SK-N-MC (cell line): ENCODE measurements at regions not wholly inside any gene's neighbourhood (a gene's known extent, or its start where the extent isn't known, plus 50 kb on each side); places are given as distances from the start of the nearest gene placed in this dataset.
A peak's percentile ranks its signal among the peaks of the same experiment; 100 is the strongest.

Experiments used
- DNase-seq: peaks from one replicate; pipeline ENCODE4 v3.0.0-alpha.2; 2011; ENCODE audit warnings: low read depth, low spot score
- H3K27ac ChIP-seq: fragments of 200-600 bp; sonication (generic); 2 replicates; pipeline ENCODE4 v1.5.1; 2016; ENCODE audit warnings: mixed run types
- H3K36me3 ChIP-seq: fragments of 200-600 bp; sonication (generic); 2 replicates; pipeline ENCODE4 v1.6.1; 2017; ENCODE audit warnings: antibody characterized with exemption, low read length, mixed read lengths; ENCODE audit not compliant: insufficient read depth
- H3K4me3 ChIP-seq: fragments of 200-600 bp; sonication (generic); 2 replicates; pipeline ENCODE4 v1.5.1; 2016
- H3K9ac ChIP-seq: fragments of 200-600 bp; sonication (generic); 2 replicates; pipeline ENCODE4 v1.8.0; 2017; ENCODE audit warnings: mixed run types, mixed read lengths; ENCODE audit not compliant: insufficient read length
- H3K9me3 ChIP-seq: fragments of 200-600 bp; sonication (generic); 2 replicates; pipeline ENCODE4 v1.6.1; 2017; ENCODE audit warnings: low read depth, mild to moderate bottlenecking, antibody characterized with exemption, low read length, moderate library complexity, mixed read lengths
- EZH2 ChIP-seq: fragments of 200-600 bp; sonication (generic); IDR thresholded peaks from one replicate; pipeline ENCODE4 v1.6.1; 2017; ENCODE audit warnings: antibody characterized with exemption
- FOXP2 ChIP-seq: optimal IDR thresholded peaks from 2 replicates; pipeline ENCODE3; 2011; ENCODE audit warnings: mild to moderate bottlenecking, moderate library complexity; ENCODE audit not compliant: insufficient read depth; ENCODE audit errors: extremely low read length, control extremely low read depth
- POLR2AphosphoS5 ChIP-seq: IDR thresholded peaks from 2 replicates; pipeline ENCODE4 v1.6.1; 2012; ENCODE audit warnings: mild to moderate bottlenecking, low read depth, low read length, borderline replicate concordance

DNA sequence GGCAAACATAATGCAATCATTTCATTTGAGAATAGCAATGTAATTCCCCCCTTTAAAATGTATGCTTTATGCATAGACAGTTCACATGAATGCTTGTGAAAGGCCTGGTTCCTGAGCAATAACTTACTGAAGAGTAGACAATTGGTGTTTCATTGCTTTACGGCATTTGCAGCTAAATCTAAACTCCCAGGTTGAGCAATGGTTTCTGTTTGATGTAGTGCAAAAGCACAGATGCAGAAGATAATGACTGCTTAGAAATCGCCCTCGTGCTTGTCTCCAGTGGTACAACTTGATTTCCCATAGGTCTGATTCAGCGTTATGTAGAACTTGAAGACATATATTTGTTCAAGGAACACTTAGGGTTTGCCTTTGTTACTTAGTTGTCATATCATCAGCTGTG lies 1018.3 kb downstream of the DIAPH3 start:
- no peak for DNase-seq
- Histone ChIP-seq H3K9me3 (no peaks in the 10 kb centered on the region), H3K27ac (no peak overlapping the region), H3K9ac (no peak overlapping the region), H3K4me3 (no peak overlapping the region), H3K36me3 (no peaks in the 10 kb centered on the region)
- TF ChIP-seq FOXP2 (no peak), POLR2AphosphoS5 (no peak), EZH2 (no peak)

DNA sequence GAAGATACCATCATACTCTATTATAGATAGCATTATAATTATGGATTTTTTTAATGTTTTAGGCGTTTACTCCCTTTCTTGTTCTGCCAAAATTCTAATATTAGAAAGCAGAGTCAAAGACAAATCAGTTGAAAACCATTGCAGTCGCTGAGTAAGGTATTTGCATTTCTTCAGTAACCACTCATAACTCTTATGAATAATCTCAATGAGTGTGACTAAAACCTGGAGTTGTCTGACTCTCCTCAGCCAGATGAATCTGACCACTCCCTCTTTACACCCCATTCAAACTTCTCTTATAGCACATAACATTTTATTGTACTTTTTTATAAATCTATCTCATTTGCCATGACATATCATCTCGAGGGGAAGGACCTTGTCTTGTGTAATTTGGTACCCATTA lies 1006.5 kb downstream of the DIAPH3 start:
- Histone ChIP-seq H3K9ac (no peak overlapping the region), H3K4me3 (no peak overlapping the region), H3K27ac (no peak overlapping the region), H3K36me3 (no peaks in the 10 kb centered on the region), H3K9me3 (no peaks in the 10 kb centered on the region)
- TF ChIP-seq EZH2 (no peak), FOXP2 (no peak), POLR2AphosphoS5 (no peak)
- no peak for DNase-seq

GRCh38 chr13:59166174-59166573 lies 997.6 kb downstream of the DIAPH3 start:
- no peaks in the 10 kb centered on the region for H3K36me3 ChIP-seq
- no peak overlapping the region for H3K9ac ChIP-seq
- no peak for DNase-seq
- no peak overlapping the region for H3K4me3 ChIP-seq
- no peak overlapping the region for H3K27ac ChIP-seq
- TF ChIP-seq FOXP2, result no peak
- TF ChIP-seq EZH2, result no peak
- TF ChIP-seq POLR2AphosphoS5, result no peak
- no peaks in the 10 kb centered on the region for H3K9me3 ChIP-seq

DNA sequence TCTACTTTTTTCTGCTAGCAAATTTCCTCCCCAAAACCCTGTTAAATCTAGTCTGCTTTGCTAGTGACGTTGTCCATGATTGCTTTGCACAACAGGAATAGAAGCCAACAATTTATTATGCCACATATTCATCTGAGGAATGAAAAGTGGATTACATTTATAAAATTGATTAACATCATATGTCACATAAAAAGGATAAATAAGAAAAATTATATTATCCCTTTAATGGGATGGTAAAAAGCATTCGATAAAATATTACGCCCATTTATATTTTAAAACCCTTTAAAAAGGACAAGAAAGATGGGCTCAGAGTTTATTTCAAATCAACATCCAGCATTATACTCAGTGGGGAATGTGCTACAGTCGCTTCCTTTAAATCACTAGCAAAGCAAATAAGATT lies 991.7 kb downstream of the DIAPH3 start:
- H3K36me3 ChIP-seq, result no peaks in the 10 kb centered on the region
- peak overlapping the region; percentile 7; the same call in 1 of the 2 replicates for H3K27ac ChIP-seq
- no peak overlapping the region for H3K9ac ChIP-seq
- H3K9me3 ChIP-seq, result no peaks in the 10 kb centered on the region
- no peak for TF ChIP-seq FOXP2
- TF ChIP-seq EZH2, result no peak
- TF ChIP-seq POLR2AphosphoS5, result no peak
- no peak for DNase-seq
- no peak overlapping the region for H3K4me3 ChIP-seq

GRCh38 chr13:59176775-59177174 lies 987.0 kb downstream of the DIAPH3 start:
- H3K9me3 ChIP-seq, result no peaks in the 10 kb centered on the region
- DNase-seq, result no peak
- no peak for TF ChIP-seq FOXP2
- TF ChIP-seq POLR2AphosphoS5, result no peak
- TF ChIP-seq EZH2, result no peak

DNA sequence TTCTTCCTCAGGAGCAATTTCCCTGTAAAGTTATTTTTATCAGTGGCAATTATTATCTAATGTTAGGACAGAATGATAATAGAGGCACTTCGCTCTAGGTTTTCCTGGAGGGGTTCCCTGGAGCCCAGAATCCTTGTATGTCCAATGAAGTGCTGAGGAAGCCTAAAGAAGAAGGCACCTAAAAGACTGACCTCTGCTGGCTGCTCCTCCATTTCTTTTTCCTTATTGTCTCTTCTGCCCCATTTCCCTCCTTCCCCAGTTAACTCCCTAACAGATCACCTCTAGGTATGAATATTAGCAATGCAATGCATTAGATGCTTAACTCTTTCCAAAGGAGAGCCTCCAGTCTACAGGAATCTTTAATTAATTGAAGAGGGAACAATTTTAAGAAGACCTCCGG lies 985.4 kb downstream of the DIAPH3 start:
- Histone ChIP-seq H3K27ac (no peak overlapping the region), H3K9me3 (no peaks in the 10 kb centered on the region), H3K9ac (no peak overlapping the region), H3K4me3 (no peak overlapping the region), H3K36me3 (no peaks in the 10 kb centered on the region)
- DNase-seq, result no peak
- TF ChIP-seq EZH2, result no peak
- TF ChIP-seq FOXP2, result no peak
- no peak for TF ChIP-seq POLR2AphosphoS5

More at GRCh38 chr13:59176775-59177174, 987.0 kb downstream of the DIAPH3 start:
- H3K27ac ChIP-seq, result no peak overlapping the region
- H3K36me3 ChIP-seq, result no peaks in the 10 kb centered on the region
- no peak overlapping the region for H3K4me3 ChIP-seq
- no peak overlapping the region for H3K9ac ChIP-seq

- no peak overlapping the region for H3K9ac ChIP-seq
- TF ChIP-seq POLR2AphosphoS5 (no peak), EZH2 (no peak), FOXP2 (no peak)
- no peak overlapping the region for H3K4me3 ChIP-seq
- H3K9me3 ChIP-seq, result no peaks in the 10 kb centered on the region
- H3K36me3 ChIP-seq, result no peaks in the 10 kb centered on the region
- no peak overlapping the region for H3K27ac ChIP-seq
- DNase-seq, result no peak
Measured at GRCh38 chr13:59182241-59182640, 981.5 kb downstream of the DIAPH3 start.

DNA sequence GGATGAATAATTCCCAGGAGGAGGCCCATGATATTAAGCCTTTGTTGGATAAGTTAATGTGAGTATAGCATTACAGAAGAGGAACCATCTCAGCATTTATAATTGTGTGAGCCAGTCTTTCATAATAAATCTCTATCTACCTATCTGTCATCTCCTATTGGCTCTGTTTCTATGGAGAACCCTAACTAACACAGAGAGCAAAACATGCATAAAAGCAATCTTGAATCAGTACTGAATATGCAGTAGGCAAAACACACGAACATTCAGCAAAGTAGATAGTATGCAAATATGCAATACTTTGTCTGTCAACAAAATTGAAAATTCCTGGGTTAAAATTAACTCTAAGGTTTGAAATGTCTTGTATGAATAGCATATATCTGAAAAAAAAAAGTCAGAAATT lies 966.3 kb downstream of the DIAPH3 start:
- H3K27ac ChIP-seq, result no peak overlapping the region
- H3K9me3 ChIP-seq, result no peaks in the 10 kb centered on the region
- no peak overlapping the region for H3K4me3 ChIP-seq
- DNase-seq, result no peak
- no peak overlapping the region for H3K9ac ChIP-seq
- TF ChIP-seq FOXP2, result no peak
- no peak for TF ChIP-seq EZH2
- TF ChIP-seq POLR2AphosphoS5, result no peak
- no peaks in the 10 kb centered on the region for H3K36me3 ChIP-seq

- H3K36me3 ChIP-seq, result no peaks in the 10 kb centered on the region
- H3K27ac ChIP-seq, result no peak overlapping the region
- TF ChIP-seq EZH2, result no peak
- no peak for TF ChIP-seq FOXP2
- TF ChIP-seq POLR2AphosphoS5, result no peak
- H3K9me3 ChIP-seq, result no peaks in the 10 kb centered on the region
- no peak for DNase-seq
- no peak overlapping the region for H3K4me3 ChIP-seq
- H3K9ac ChIP-seq, result no peak overlapping the region
Measured at GRCh38 chr13:59201841-59202240, 961.9 kb downstream of the DIAPH3 start.
